Endothelial cell of umbilical vein (primary cell): ENCODE measurements at regions not wholly inside any gene's neighbourhood (a gene's known extent, or its start where the extent isn't known, plus 50 kb on each side); places are given as distances from the start of the nearest gene placed in this dataset.

Experiments
- BruUV-seq: library from RNA; stranded (reverse); fragments of 400-500 nt; replicated peaks from 2 replicates; lab custom pipeline; 2021; lab: Mats Ljungman, UMichigan
- CTCF ChIA-PET: fragments of 300-600, 350-600 bp; sonication (Branson Sonifier 250); formaldehyde crosslinking; loops from one replicate; lab custom pipeline; 2021; ENCODE audit warnings: antibody characterized with exemption, inconsistent platforms; lab: Charles Lee
- POLR2A ChIA-PET: fragments of 300-600, 350-600 bp; sonication (Branson Sonifier 250); formaldehyde crosslinking; loops from one replicate; lab custom pipeline; 2021; ENCODE audit warnings: antibody characterized with exemption, inconsistent platforms; lab: Charles Lee
- DNase-seq: peaks from one replicate; pipeline ENCODE4 v3.0.0-alpha.2; 2011; ENCODE audit warnings: low read depth, low spot score
- FAIRE-seq: peaks from 2 replicates; lab custom pipeline; 2011; peaks lifted over from hg19 to GRCh38; lab: Jason Lieb, UNC
- H2AFZ ChIP-seq: 2 replicates; pipeline ENCODE4 v1.6.0; 2012; ENCODE audit warnings: low read depth, low read length, control low read depth, inconsistent platforms
- H3K27ac ChIP-seq: 2 replicates; pipeline ENCODE4 v1.5.1; 2011; ENCODE audit warnings: low read depth, mild to moderate bottlenecking, control low read depth, low read length, moderate library complexity; ENCODE audit not compliant: insufficient read depth
- H3K27me3 ChIP-seq, 2 experiments: 2 replicates each; pipeline versions ENCODE4 v1.6.0 to v1.6.1; 2011; ENCODE audit warnings: low read length in 2 of 2, mixed read lengths in 1 of 2; ENCODE audit not compliant: control insufficient read depth in 2 of 2, insufficient read depth in 2 of 2
- H3K36me3 ChIP-seq, 2 experiments: 2 replicates in 1 of 2; 3 replicates in 1 of 2; pipeline ENCODE4 v1.5.1; 2011; ENCODE audit warnings: low read length in 2 of 2, mild to moderate bottlenecking in 1 of 2, moderate library complexity in 1 of 2; ENCODE audit not compliant: control insufficient read depth in 2 of 2, insufficient read depth in 2 of 2; ENCODE audit errors: extremely low read depth in 1 of 2
- H3K4me1 ChIP-seq: 3 replicates; pipeline ENCODE4 v1.5.1; 2011; ENCODE audit warnings: mild to moderate bottlenecking, low read length; ENCODE audit not compliant: control insufficient read depth, insufficient read depth; ENCODE audit errors: extremely low read depth
- H3K4me2 ChIP-seq: 2 replicates; pipeline ENCODE4 v1.6.1; 2011; ENCODE audit warnings: low read length, control low read depth, mixed read lengths; ENCODE audit not compliant: insufficient read depth
- H3K4me3 ChIP-seq, 3 experiments: fragments of 200-600 bp in 1 of 3; sonication (generic), shearing (Covaris generic) in 1 of 3; replicated peaks in 1 of 3; 2 replicates each; pipeline ENCODE4 v1.5.1; 2011 to 2016; ENCODE audit warnings: control low read depth in 3 of 3, low read length in 3 of 3, mild to moderate bottlenecking in 2 of 3, inconsistent platforms in 1 of 3, low read depth in 1 of 3, moderate library complexity in 1 of 3; ENCODE audit not compliant: insufficient read depth in 1 of 3
- H3K79me2 ChIP-seq: 2 replicates; pipeline ENCODE4 v1.6.0; 2012; ENCODE audit warnings: low read length, inconsistent platforms; ENCODE audit not compliant: control insufficient read depth, insufficient read depth
- H3K9ac ChIP-seq: replicated peaks from 2 replicates; pipeline ENCODE3; 2011; ENCODE audit warnings: low read length, control low read depth; ENCODE audit not compliant: insufficient read depth; ENCODE audit errors: extremely low read depth
- H3K9me1 ChIP-seq: replicated peaks from 3 replicates; pipeline ENCODE4 v1.6.0; 2011; ENCODE audit warnings: mild to moderate bottlenecking, low read length; ENCODE audit not compliant: control insufficient read depth, insufficient read depth; ENCODE audit errors: extremely low read depth
- H3K9me3 ChIP-seq: replicated peaks from 2 replicates; pipeline ENCODE4 v1.5.1; 2012; ENCODE audit warnings: low read length, inconsistent platforms; ENCODE audit not compliant: control insufficient read depth, insufficient read depth
- H4K20me1 ChIP-seq: replicated peaks from 2 replicates; pipeline ENCODE3; 2011; ENCODE audit warnings: mild to moderate bottlenecking, low read length; ENCODE audit not compliant: control insufficient read depth, insufficient read depth; ENCODE audit errors: extremely low read depth
- CTCF ChIP-seq, 2 donors: IDR thresholded peaks; 1 replicate in 1 of 2; 2 replicates in 1 of 2; pipeline ENCODE4 v1.5.1; 2011; ENCODE audit warnings: low read length in 2 of 2, mild to moderate bottlenecking in 2 of 2, moderate library complexity in 2 of 2, control low read depth in 1 of 2, inconsistent platforms in 1 of 2, low read depth in 1 of 2; ENCODE audit not compliant: insufficient read depth in 1 of 2; ENCODE audit errors: extremely low read depth in 1 of 2
- EZH2 ChIP-seq: IDR thresholded peaks from 2 replicates; pipeline ENCODE4 v1.6.1; 2012; ENCODE audit warnings: borderline replicate concordance, low read depth, mild to moderate bottlenecking, moderate library complexity, low read length, inconsistent platforms; ENCODE audit not compliant: severe bottlenecking
- FOS ChIP-seq: IDR thresholded peaks from 2 replicates; pipeline ENCODE4 v1.6.1; 2011; ENCODE audit warnings: mild to moderate bottlenecking, low read length, moderate library complexity, borderline replicate concordance; ENCODE audit not compliant: insufficient read depth
- GATA2 ChIP-seq: IDR thresholded peaks from 2 replicates; pipeline ENCODE4 v1.7.0; 2011; ENCODE audit warnings: low read depth, mild to moderate bottlenecking, moderate library complexity, mixed read lengths, low read length; ENCODE audit not compliant: insufficient read length, insufficient read depth
- JUN ChIP-seq: IDR thresholded peaks from 2 replicates; pipeline ENCODE4 v1.6.1; 2011; ENCODE audit warnings: borderline replicate concordance, low read depth; ENCODE audit not compliant: insufficient read length, insufficient read depth
- MAX ChIP-seq: IDR thresholded peaks from 2 replicates; pipeline ENCODE4 v1.6.1; 2011; ENCODE audit not compliant: insufficient read depth, insufficient read length
- MYC ChIP-seq: IDR thresholded peaks from one replicate; pipeline ENCODE4 v1.6.1; 2011; ENCODE audit warnings: mild to moderate bottlenecking, low read depth, low read length
- POLR2A ChIP-seq: IDR thresholded peaks from 2 replicates; pipeline ENCODE4 v1.6.1; 2012; ENCODE audit warnings: low read depth, mild to moderate bottlenecking, control low read depth, low read length
- POLR2AphosphoS5 ChIP-seq: IDR thresholded peaks from 2 replicates; pipeline ENCODE4 v1.6.1; 2012; ENCODE audit warnings: low read depth, mild to moderate bottlenecking, control low read depth, low read length, moderate library complexity; ENCODE audit not compliant: insufficient read depth
- dilution Hi-C: fragments of 300-500 bp; cut with MboI; formaldehyde crosslinking; loops from one replicate; pipeline ENCODE4 v1.15.0; 2019; ENCODE audit warnings: low sequenced_read_pairs; ENCODE audit not compliant: extremely low pct_ligation_motif_present
- intact Hi-C: fragments of 100-400 bp; cut with micrococcal nuclease; formaldehyde crosslinking; loops from one replicate; pipeline ENCODE4 v1.10.0; 2022

DNA sequence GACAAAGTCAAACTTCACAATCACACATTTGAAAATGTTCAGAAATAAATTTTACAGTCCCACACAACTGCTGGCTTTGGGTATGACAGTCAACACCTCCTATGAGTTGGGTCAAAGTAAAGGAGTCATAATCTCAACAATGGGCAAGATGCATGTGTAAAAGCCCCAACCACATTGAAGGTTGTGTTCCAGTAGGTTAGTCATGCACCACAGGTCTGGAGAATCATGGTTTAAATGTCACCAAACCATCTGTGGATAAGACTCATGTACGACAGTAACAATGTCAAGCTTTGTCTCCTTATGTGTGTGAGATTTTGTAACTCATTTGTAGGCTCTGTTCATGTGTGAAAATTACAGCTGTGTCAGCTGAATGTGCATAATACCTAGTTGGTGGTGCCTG lies 1065.7 kb upstream of the AMELY start:
- Histone ChIP-seq H3K36me3 (no peaks in the 10 kb centered on the region), H3K9ac (no peak overlapping the region), H2AFZ (no peak overlapping the region), H3K4me1 (no peaks in the 10 kb centered on the region), H4K20me1 (no peaks in the 10 kb centered on the region), H3K9me3 (no peaks in the 10 kb centered on the region), H3K4me3 (no peak overlapping the region), H3K9me1 (no peaks in the 10 kb centered on the region), H3K4me2 (no peak overlapping the region), H3K27me3 (no peaks in the 10 kb centered on the region), H3K27ac (no peak overlapping the region), H3K79me2 (no peaks in the 10 kb centered on the region)
- POLR2A ChIA-PET = no interaction called here
- DNase-seq = no peak
- no peak for FAIRE-seq
- CTCF ChIA-PET = no interaction called here
- dilution Hi-C loops = no loop called here
- intact Hi-C loops = no loop called here
- TF ChIP-seq POLR2A (no peak), EZH2 (no peak), MAX (no peak), MYC (no peak), CTCF (IDR thresholded peaks at IDR 0.05; ENCODE audit: extremely low read depth in 1 of 2, insufficient read depth in 1 of 2, low read depth in 1 of 2, low read length in 2 of 2) (no peak), JUN (no peak), FOS (no peak), POLR2AphosphoS5 (no peak), GATA2 (no peak)
- no TSS peak for BruUV-seq
